C4-2B (cell line): ENCODE measurements at regions not wholly inside any gene's neighbourhood (a gene's known extent, or its start where the extent isn't known, plus 50 kb on each side); places are given as distances from the start of the nearest gene placed in this dataset.
A peak's percentile ranks its signal among the peaks of the same experiment; 100 is the strongest.
"Not testable (repeated sequence)": the region's sequence is repeated elsewhere in the genome, so short reads cannot be mapped to it uniquely, and the experiment has no call there.

Source experiments
- H3K27ac ChIP-seq: fragments of 450-650 bp; 2 replicates; pipeline ENCODE4 v1.5.1; 2017
- CTCF ChIP-seq: fragments of 450-650 bp; conservative IDR thresholded peaks from 2 replicates; pipeline ENCODE4 v1.5.1; 2017; ENCODE audit warnings: mild to moderate bottlenecking
- ZFX ChIP-seq: fragments of 450-650 bp; IDR thresholded peaks from 2 replicates; pipeline ENCODE4 v1.6.1; 2017

GRCh38 chr4:86508436-86508835 is 85.7 kb upstream of the PTPN13 start:
- H3K27ac ChIP-seq = no peak overlapping the region
- no peak for TF ChIP-seq ZFX
- no peak for TF ChIP-seq CTCF

GRCh38 chr4:86511590-86511989 is 82.5 kb upstream of the PTPN13 start:
- no peak for TF ChIP-seq CTCF
- no peak for TF ChIP-seq ZFX
- no peak overlapping the region for H3K27ac ChIP-seq

- H3K27ac ChIP-seq = no peak overlapping the region
Observed at GRCh38 chr4:86512631-86513030, 81.5 kb upstream of the PTPN13 start.

DNA sequence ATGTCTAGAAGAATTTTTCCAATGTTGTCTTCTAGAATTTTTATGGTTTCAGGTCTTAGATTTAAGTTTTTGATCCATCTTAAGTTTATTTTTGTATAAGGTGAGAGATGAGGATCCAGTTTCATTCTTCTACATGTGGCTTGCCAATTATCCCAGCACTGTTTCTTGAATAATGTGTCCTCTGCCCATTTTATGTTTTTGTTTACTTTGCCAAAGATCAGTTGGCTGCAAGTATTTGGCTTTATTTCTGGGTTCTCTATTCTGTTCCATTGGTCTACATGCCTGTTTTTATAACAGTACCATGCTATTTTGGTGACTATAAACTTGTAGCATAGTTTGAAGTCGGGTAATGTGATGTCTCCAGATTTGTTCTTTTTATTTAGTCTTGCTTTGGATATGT is 78.2 kb upstream of the PTPN13 start:
- not testable (repeated sequence) for H3K27ac ChIP-seq

More at GRCh38 chr4:86512631-86513030, 81.5 kb upstream of the PTPN13 start:
- TF ChIP-seq CTCF = no peak
- no peak for TF ChIP-seq ZFX

DNA sequence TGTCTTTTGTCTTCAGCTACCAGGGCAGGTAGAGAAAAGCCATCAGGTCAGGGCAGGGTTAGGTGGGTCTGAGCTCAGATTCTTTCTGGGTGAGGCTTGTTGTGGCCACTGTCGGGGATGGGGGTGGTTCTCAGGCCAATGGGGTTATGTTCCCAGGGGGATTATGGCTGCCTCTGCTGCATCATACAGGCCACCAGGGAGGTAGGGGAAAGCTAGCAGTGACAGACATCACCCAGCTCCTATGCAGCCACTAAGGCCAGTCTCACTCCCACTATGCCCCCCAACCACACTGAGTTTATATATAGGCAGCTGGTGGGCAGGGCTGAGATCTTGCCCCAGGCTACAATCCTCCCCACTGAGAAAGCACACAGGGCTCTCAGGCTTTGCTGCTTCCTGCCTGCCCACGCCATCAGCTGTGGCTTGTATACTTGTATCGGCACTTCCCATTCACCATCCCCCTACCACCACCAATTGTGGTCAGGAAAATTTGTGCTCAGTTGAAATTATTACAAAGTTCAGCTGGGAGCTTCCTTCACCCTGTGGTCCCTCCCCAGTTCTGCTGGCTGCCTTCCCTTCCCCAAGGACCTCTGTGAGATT is 72.6 kb upstream of the PTPN13 start:
- TF ChIP-seq ZFX = no peak
- TF ChIP-seq CTCF = no peak
- H3K27ac ChIP-seq = no peak overlapping the region

GRCh38 chr4:86522349-86522748 is 71.8 kb upstream of the PTPN13 start:
- peak; percentile 48 for TF ChIP-seq CTCF
- TF ChIP-seq ZFX = no peak
- no peak overlapping the region for H3K27ac ChIP-seq

DNA sequence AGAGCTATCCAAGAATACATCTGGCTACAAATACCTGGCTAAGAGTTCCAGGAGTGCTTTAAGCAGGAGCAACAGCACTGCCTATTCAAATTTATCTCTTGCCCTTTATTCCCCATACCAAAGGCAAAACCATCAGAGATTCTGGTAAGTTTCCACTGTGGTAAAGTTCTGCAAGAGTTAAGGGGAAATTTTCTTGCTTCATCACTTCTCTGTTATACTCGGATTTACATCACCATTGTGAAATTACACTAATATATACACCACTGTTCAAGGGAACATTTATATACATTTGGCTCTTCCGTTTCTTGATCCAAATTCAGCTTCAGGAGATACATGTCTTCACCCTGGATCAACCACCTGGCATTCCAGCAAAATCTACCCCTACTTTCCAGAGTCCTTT is 70.8 kb upstream of the PTPN13 start:
- TF ChIP-seq CTCF (no peak), ZFX (no peak)
- no peak overlapping the region for H3K27ac ChIP-seq

DNA sequence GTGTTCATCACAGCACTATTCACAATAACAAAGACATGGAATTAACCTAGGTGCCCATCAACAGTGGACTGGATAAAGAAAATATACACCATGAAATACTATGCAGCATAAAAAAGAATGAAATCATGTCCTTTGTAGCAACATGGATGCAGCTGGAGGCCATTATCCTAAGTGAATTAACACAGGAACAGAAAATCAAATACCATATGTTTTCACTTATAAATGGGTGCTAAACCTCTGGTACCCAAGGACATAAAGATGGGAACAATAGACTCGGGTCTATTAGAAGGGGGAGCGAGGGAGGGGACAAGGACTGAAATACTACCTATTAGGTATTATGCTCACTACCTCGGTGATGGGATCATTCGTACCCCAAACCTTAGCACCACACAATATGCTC is 66.4 kb upstream of the PTPN13 start:
- not testable (repeated sequence) for H3K27ac ChIP-seq
